ENCODE measurements at regions not wholly inside any gene's neighbourhood (a gene's known extent, or its start where the extent isn't known, plus 50 kb on each side); places are given as distances from the start of the nearest gene placed in this dataset.

GRCh38 chr10:47243356-47243755 is 56.6 kb upstream of the GDF10 start:
- TF ChIP-seq, protein P1, sequence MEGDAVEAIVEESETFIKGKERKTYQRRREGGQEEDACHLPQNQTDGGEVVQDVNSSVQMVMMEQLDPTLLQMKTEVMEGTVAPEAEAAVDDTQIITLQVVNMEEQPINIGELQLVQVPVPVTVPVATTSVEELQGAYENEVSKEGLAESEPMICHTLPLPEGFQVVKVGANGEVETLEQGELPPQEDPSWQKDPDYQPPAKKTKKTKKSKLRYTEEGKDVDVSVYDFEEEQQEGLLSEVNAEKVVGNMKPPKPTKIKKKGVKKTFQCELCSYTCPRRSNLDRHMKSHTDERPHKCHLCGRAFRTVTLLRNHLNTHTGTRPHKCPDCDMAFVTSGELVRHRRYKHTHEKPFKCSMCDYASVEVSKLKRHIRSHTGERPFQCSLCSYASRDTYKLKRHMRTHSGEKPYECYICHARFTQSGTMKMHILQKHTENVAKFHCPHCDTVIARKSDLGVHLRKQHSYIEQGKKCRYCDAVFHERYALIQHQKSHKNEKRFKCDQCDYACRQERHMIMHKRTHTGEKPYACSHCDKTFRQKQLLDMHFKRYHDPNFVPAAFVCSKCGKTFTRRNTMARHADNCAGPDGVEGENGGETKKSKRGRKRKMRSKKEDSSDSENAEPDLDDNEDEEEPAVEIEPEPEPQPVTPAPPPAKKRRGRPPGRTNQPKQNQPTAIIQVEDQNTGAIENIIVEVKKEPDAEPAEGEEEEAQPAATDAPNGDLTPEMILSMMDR (IDR thresholded peaks at IDR 0.05; ENCODE audit: control insufficient read depth, extremely low read depth, insufficient read depth), result no peak
- no peak for DNase-seq (ENCODE audit: low read depth)
- H3K4me3 ChIP-seq (ENCODE audit: low read depth, low read length), result no peak overlapping the region

GRCh38 chr10:47243791-47244190 is 56.2 kb upstream of the GDF10 start:
- TF ChIP-seq, protein P1 (IDR thresholded peaks at IDR 0.05; ENCODE audit: control insufficient read depth, extremely low read depth, insufficient read depth), result no peak
- DNase-seq (ENCODE audit: low read depth), result no peak

DNA sequence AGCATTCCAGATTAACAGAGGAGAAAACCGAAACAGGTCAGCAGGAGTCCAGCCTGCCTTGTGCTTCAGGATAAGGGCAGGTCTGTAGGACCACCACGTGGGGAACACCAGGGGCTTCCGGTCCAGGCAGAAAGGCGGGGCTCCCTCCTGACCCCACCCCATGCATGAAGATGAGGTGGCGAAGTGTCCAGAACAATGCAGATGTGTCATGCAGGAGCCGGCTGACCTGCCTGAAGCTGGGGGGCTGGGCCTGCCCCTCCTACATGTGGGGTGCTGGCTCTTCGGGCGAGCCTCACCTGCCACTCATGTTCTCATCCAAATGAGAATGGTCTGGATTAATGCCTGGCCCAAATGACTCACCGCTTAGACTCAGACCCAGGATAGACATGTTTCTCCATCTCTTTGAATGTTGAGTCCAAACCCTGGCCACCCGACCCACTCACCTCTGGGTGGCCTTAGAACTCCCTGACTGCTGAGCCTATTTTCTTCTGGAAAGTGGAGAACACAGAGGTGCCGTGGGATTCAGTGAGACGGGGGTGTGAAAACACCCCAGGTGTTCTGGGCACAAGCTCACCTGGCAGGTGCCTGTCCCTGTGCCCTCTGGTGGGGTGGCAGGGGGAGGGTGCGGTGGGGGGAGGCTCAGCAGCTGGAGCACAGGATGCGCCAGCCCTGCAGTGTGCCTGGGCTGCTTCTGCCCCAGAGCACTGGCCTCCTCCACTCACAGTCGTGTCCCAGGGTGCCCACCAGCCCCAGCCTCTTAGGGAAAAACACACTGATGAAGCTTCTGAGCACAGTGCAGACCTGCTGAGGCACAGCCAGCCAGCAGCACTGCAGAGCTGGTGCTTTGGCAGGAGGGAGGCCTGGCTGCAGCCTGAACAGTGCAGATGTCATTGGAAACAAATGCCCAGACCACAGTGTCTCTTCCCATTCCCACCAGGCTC is 55.2 kb upstream of the GDF10 start:
- TF ChIP-seq, protein P1 (IDR thresholded peaks at IDR 0.05; ENCODE audit: control insufficient read depth, extremely low read depth, insufficient read depth), result no peak
- no peak for DNase-seq (ENCODE audit: low read depth)
- H3K4me3 ChIP-seq (ENCODE audit: low read depth, low read length), result no peak overlapping the region

More at GRCh38 chr10:47243791-47244190, 56.2 kb upstream of the GDF10 start:
- H3K4me3 ChIP-seq (ENCODE audit: low read depth, low read length), result no peak overlapping the region

- TF ChIP-seq, protein P1 (IDR thresholded peaks at IDR 0.05; ENCODE audit: control insufficient read depth, extremely low read depth, insufficient read depth), result no peak
- DNase-seq (ENCODE audit: low read depth), result no peak
- no peak overlapping the region for H3K4me3 ChIP-seq (ENCODE audit: low read depth, low read length)
Observed at GRCh38 chr10:47245731-47246350, 54.2 kb upstream of the GDF10 start.

DNA sequence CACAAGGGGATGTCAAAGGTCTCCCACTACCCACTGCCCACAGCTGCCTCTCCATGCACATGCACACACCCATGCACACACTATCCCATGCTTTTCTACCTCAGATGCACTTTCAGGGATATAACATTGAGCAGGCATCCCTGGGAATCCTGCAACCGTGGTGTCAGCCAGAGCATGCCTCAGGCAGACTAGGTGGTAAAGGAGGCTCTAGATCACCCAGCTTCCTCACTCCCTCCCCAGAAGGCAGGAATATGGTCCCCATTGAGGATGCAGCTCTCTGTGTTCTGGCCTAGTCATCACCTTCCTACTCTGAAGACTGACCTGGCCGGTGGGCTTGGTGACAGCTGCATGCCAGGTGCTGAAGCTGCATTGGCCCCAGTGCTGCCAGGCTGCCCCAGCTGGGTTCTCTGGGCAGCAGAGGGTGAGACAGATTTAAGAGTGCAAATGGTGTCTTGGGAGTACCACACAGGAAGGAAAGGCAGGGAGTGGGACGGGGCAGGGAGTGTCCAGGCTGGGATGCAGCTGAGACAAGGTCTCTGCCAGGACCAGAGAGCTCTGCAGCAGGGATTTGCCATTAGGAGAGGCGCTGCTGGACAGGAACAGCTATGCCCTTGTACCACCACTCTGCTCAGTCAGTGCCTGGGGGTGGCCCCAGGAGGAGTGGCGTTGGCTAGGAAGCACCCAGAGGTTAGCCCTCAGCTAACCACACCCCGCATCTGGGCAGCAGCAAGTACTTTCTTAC is 53.4 kb upstream of the GDF10 start:
- TF ChIP-seq, protein P1 (IDR thresholded peaks at IDR 0.05; ENCODE audit: control insufficient read depth, extremely low read depth, insufficient read depth), result no peak
- no peak overlapping the region for H3K4me3 ChIP-seq (ENCODE audit: low read depth, low read length)
- no peak for DNase-seq (ENCODE audit: low read depth)

DNA sequence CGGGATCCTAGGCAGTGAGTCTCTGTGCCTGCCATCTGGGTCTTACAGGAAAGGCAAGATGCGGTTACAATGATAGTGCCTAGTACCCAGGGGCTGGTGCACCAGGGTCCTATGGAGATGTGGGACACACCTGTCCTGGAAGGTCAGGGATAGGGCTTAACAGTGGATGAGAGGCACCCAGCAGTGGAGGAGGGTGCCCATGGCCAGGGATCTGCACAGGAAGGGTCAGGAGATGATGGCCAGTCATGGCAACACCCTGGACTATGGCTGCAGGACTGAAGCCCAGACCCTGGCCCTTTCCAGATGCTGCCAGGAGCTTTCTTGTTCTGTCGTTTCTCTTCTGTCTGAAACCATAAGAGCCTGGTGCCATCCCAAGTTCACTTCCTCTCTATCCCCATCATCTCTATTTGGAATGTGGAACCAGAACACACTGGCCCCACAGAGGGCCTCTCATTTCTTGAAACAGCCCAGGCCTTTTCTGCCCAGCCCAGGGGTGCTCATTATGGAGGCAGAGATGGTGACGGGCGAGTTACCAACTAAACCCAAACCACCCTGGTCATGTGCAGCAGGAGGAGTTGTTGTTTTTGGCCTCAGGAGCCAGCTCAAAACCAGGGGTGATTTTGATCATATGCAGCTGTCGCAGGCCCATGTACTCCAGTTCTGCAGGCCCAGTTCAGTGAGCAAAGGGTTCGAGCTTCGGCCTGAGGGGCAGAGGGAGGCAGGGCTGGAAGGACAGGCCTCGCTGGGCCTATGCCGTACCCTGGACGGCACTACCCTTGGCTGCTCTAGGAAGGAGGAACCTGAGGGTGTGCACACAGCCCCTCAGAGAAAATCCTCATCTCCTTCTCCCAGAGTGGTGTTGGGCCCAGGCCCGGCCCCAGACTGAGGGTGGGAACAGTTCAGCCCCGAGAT is 52.6 kb upstream of the GDF10 start:
- no peak for DNase-seq (ENCODE audit: low read depth)
- TF ChIP-seq, protein P1 (IDR thresholded peaks at IDR 0.05; ENCODE audit: control insufficient read depth, extremely low read depth, insufficient read depth), result no peak
- no peak overlapping the region for H3K4me3 ChIP-seq (ENCODE audit: low read depth, low read length)

Measured in LNCaP clone FGC (cell line).